ENCODE measurements at regions not wholly inside any gene's neighbourhood (a gene's known extent, or its start where the extent isn't known, plus 50 kb on each side); places are given as distances from the start of the nearest gene placed in this dataset.
"Not testable (repeated sequence)": the region's sequence is repeated elsewhere in the genome, so short reads cannot be mapped to it uniquely, and the experiment has no call there.

- no peak for DNase-seq (ENCODE audit: extremely low spot score)
- ChIA-PET POLR2A (no interaction called here), CTCF (no interaction called here)
- no peak for TF ChIP-seq ARNT (IDR thresholded peaks at IDR 0.05)
- no peak for TF ChIP-seq SP1 (IDR thresholded peaks at IDR 0.05)
- no peak for TF ChIP-seq FOXA1 (IDR thresholded peaks at IDR 0.05)
- TF ChIP-seq FOXK2 (IDR thresholded peaks at IDR 0.05), result no peak
- TF ChIP-seq HDGF (IDR thresholded peaks at IDR 0.05; ENCODE audit: borderline replicate concordance), result no peak
- no peak for TF ChIP-seq L3MBTL2 (conservative IDR thresholded peaks at IDR 0.05)
- TF ChIP-seq NFRKB (IDR thresholded peaks at IDR 0.05), result no peak
- no peak for TF ChIP-seq TARDBP (IDR thresholded peaks at IDR 0.05)
- TF ChIP-seq SUZ12 (IDR thresholded peaks at IDR 0.05), result no peak
- no peak for TF ChIP-seq PKNOX1 (IDR thresholded peaks at IDR 0.05)
- TF ChIP-seq ZNF384 (IDR thresholded peaks at IDR 0.05), result no peak
- TF ChIP-seq BHLHE40 (IDR thresholded peaks at IDR 0.05; ENCODE audit: borderline replicate concordance), result no peak
- TF ChIP-seq CTBP1 (IDR thresholded peaks at IDR 0.05; ENCODE audit: borderline replicate concordance), result no peak
- TF ChIP-seq ELF4 (IDR thresholded peaks at IDR 0.05), result no peak
- TF ChIP-seq LEF1 (IDR thresholded peaks at IDR 0.05; ENCODE audit: borderline replicate concordance), result no peak
- no peak for TF ChIP-seq FOXM1 (IDR thresholded peaks at IDR 0.05; ENCODE audit: borderline replicate concordance)
Observed at GRCh38 chr1:172938681-172939080, 112.1 kb downstream of the TNFSF18 start.

DNA sequence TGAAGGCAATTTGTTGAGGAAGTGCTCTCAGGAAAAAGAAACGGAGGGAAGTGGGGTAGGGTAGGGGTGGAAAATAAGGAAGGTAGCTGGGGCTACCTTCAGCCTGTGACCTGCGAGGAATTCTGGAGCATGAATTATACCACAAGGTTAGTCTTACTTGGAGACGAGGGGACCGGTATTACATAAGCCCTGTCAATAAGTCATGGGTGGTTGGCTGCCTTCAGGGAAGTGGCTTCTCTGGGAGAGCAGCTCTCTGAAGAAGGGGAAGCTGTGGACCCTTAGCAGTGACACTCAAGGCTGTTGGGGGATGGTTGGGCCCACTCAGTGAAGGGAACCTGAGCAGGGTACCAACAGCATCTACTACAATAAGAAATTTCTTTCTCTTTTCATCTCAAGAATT lies 111.3 kb downstream of the TNFSF18 start:
- ChIA-PET CTCF (no interaction called here), POLR2A (no interaction called here)
- TF ChIP-seq FOXM1 (IDR thresholded peaks at IDR 0.05; ENCODE audit: borderline replicate concordance) (no peak), ZNF384 (IDR thresholded peaks at IDR 0.05) (no peak), LEF1 (IDR thresholded peaks at IDR 0.05; ENCODE audit: borderline replicate concordance) (no peak), TARDBP (IDR thresholded peaks at IDR 0.05) (no peak)
- no peak for DNase-seq (ENCODE audit: extremely low spot score)

DNA sequence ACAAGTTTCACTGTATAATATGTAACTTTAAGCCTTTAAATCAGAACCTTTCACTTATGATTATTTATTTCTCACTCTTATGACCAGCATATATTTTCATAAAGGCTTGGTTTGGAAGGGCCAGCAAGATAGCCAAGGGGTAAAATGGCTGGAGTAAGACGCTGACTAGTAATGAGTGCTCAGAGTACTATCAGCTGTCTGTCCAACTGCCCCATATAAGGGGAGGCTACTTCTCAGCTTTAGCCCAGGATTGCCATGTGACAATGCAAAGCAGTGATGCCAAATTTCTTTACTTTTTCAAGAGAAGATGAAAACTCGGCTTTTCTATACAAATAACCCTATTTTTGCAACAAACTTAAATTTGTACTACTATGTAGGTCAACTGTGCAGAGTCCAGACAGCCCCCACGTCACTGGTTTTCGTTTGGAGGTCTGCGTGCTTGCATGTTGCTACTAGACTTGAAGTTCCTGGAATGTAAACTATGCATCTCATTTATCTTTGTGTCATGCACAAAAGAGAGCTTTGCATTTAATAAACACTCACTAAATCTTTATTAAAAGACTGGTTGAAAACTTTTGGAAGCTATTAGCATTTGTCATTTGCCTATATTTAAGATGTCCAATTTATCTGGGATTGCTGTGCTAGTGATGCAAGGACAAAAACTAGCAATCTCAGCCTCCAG lies 110.4 kb downstream of the TNFSF18 start:
- DNase-seq (ENCODE audit: extremely low spot score), result no peak
- CTCF ChIA-PET, result no interaction called here
- POLR2A ChIA-PET, result no interaction called here
- TF ChIP-seq CTBP1 (IDR thresholded peaks at IDR 0.05; ENCODE audit: borderline replicate concordance), result no peak
- no peak for TF ChIP-seq ZNF384 (IDR thresholded peaks at IDR 0.05)
- no peak for TF ChIP-seq ARNT (IDR thresholded peaks at IDR 0.05)
- no peak for TF ChIP-seq L3MBTL2 (conservative IDR thresholded peaks at IDR 0.05)
- no peak for TF ChIP-seq BHLHE40 (IDR thresholded peaks at IDR 0.05; ENCODE audit: borderline replicate concordance)
- TF ChIP-seq FOXK2 (IDR thresholded peaks at IDR 0.05), result no peak
- no peak for TF ChIP-seq TARDBP (IDR thresholded peaks at IDR 0.05)
- no peak for TF ChIP-seq SP1 (IDR thresholded peaks at IDR 0.05)
- no peak for TF ChIP-seq FOXM1 (IDR thresholded peaks at IDR 0.05; ENCODE audit: borderline replicate concordance)
- no peak for TF ChIP-seq LEF1 (IDR thresholded peaks at IDR 0.05; ENCODE audit: borderline replicate concordance)
- TF ChIP-seq SUZ12 (IDR thresholded peaks at IDR 0.05), result no peak
- TF ChIP-seq ELF4 (IDR thresholded peaks at IDR 0.05), result no peak
- TF ChIP-seq NFRKB (IDR thresholded peaks at IDR 0.05), result no peak
- no peak for TF ChIP-seq FOXA1 (IDR thresholded peaks at IDR 0.05)

DNA sequence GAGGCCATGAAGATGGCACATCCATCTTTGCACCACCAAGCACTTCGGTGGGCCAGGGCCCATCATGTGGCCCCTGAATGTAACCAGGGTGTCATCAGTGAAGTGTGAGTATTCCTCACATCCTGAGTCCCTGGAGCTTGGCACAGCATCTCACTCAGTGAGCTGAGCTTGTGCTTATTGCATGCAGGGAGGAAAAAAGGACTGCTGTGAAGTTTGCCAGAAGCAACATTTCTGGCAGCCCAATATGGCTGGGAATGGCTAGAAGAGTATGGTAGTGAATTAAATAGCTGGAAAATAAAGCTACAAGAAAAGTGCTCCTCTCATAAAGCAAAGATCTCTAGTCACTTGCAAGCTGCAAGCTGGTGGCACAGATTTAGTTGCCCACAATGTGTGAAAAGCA lies 109.3 kb downstream of the TNFSF18 start:
- TF ChIP-seq PKNOX1 (IDR thresholded peaks at IDR 0.05) (no peak), FOXM1 (IDR thresholded peaks at IDR 0.05; ENCODE audit: borderline replicate concordance) (no peak), SP1 (IDR thresholded peaks at IDR 0.05) (no peak), FOXK2 (IDR thresholded peaks at IDR 0.05) (no peak), L3MBTL2 (conservative IDR thresholded peaks at IDR 0.05) (no peak), SUZ12 (IDR thresholded peaks at IDR 0.05) (no peak), HDGF (IDR thresholded peaks at IDR 0.05; ENCODE audit: borderline replicate concordance) (no peak), BHLHE40 (IDR thresholded peaks at IDR 0.05; ENCODE audit: borderline replicate concordance) (no peak), FOXA1 (IDR thresholded peaks at IDR 0.05) (no peak), TARDBP (IDR thresholded peaks at IDR 0.05) (no peak), NFRKB (IDR thresholded peaks at IDR 0.05) (no peak), ZNF384 (IDR thresholded peaks at IDR 0.05) (no peak), ARNT (IDR thresholded peaks at IDR 0.05) (no peak), CTBP1 (IDR thresholded peaks at IDR 0.05; ENCODE audit: borderline replicate concordance) (no peak)
- POLR2A ChIA-PET, result no interaction called here
- no peak for DNase-seq (ENCODE audit: extremely low spot score)
- CTCF ChIA-PET, result no interaction called here

DNA sequence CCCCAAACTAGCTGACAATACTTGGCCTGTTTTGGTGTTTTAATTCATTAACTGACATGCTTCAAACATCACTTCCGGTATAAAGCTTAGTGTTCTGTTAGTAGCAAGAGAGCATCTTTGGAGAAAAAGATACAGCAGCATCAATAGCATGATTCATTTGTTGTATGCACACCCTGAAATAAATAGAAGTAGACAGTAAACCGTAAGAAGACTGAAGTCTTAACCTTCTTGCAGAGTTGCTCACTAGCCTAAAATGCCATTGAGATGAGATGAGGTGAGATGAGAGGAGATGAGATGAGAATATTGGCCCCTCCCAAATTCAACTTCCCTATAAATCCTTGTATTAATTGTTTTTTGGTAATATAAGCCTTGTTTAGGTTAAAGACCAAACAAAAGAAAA lies 108.8 kb downstream of the TNFSF18 start:
- ChIA-PET CTCF (no interaction called here), POLR2A (no interaction called here)
- no peak for DNase-seq (ENCODE audit: extremely low spot score)
- TF ChIP-seq LEF1 (IDR thresholded peaks at IDR 0.05; ENCODE audit: borderline replicate concordance), result no peak
- no peak for TF ChIP-seq PKNOX1 (IDR thresholded peaks at IDR 0.05)
- no peak for TF ChIP-seq ZNF384 (IDR thresholded peaks at IDR 0.05)
- no peak for TF ChIP-seq TARDBP (IDR thresholded peaks at IDR 0.05)
- TF ChIP-seq L3MBTL2 (conservative IDR thresholded peaks at IDR 0.05), result no peak
- TF ChIP-seq SUZ12 (IDR thresholded peaks at IDR 0.05), result no peak

- CTCF ChIA-PET; DNase-seq (ENCODE audit: extremely low spot score): not testable (repeated sequence)
Observed at GRCh38 chr1:172943138-172943537, 107.6 kb downstream of the TNFSF18 start.

GRCh38 chr1:172944931-172945330 lies 105.8 kb downstream of the TNFSF18 start:
- TF ChIP-seq FOXA1 (IDR thresholded peaks at IDR 0.05) (no peak), SP1 (IDR thresholded peaks at IDR 0.05) (no peak), ZNF384 (IDR thresholded peaks at IDR 0.05) (no peak), TARDBP (IDR thresholded peaks at IDR 0.05) (no peak), ELF4 (IDR thresholded peaks at IDR 0.05) (no peak), L3MBTL2 (conservative IDR thresholded peaks at IDR 0.05) (no peak), CTBP1 (IDR thresholded peaks at IDR 0.05; ENCODE audit: borderline replicate concordance) (no peak)
- POLR2A ChIA-PET, result no interaction called here
- CTCF ChIA-PET, result no interaction called here
- DNase-seq (ENCODE audit: extremely low spot score), result no peak

More at GRCh38 chr1:172943138-172943537, 107.6 kb downstream of the TNFSF18 start:
- POLR2A ChIA-PET, result not testable (repeated sequence)

Data from HEK293T (cell line).